LNCaP clone FGC (cell line): ENCODE measurements at regions not wholly inside any gene's neighbourhood (a gene's known extent, or its start where the extent isn't known, plus 50 kb on each side); places are given as distances from the start of the nearest gene placed in this dataset.

ENCODE experiments used
- DNase-seq: peaks from one replicate; pipeline ENCODE4 v3.0.0-alpha.2; 2011; ENCODE audit warnings: low read depth
- H3K4me3 ChIP-seq: 2 replicates; pipeline ENCODE4 v1.5.1; 2011; ENCODE audit warnings: mild to moderate bottlenecking, low read depth, low read length, control low read depth
- TF ChIP-seq, protein P1 (sequence below): IDR thresholded peaks from 2 replicates; pipeline ENCODE4 v1.5.1; 2012; ENCODE audit warnings: mild to moderate bottlenecking; ENCODE audit not compliant: control insufficient read depth, insufficient read depth; ENCODE audit errors: extremely low read depth

DNA sequence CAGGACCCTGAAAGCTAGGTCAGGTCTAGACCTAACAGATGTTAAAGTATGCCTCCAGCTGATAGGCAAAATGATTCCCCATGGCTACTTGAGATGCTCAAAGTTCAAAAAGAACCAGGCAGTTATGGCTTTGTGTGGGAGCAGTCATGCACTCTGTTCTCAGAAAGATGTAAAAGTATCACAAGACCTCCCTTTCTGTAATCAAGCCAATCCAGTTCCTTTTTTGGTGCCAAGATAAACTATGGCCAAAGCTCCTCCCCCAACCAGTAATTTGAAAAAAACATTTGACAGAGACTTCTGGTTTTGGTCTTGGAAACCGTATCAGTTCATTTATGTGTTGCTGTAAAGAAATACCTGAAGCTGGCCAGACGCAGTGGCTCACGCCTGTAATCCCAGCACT, 51.4 kb upstream of the XIST start:
- no peak overlapping the region for H3K4me3 ChIP-seq
- TF ChIP-seq, protein P1, sequence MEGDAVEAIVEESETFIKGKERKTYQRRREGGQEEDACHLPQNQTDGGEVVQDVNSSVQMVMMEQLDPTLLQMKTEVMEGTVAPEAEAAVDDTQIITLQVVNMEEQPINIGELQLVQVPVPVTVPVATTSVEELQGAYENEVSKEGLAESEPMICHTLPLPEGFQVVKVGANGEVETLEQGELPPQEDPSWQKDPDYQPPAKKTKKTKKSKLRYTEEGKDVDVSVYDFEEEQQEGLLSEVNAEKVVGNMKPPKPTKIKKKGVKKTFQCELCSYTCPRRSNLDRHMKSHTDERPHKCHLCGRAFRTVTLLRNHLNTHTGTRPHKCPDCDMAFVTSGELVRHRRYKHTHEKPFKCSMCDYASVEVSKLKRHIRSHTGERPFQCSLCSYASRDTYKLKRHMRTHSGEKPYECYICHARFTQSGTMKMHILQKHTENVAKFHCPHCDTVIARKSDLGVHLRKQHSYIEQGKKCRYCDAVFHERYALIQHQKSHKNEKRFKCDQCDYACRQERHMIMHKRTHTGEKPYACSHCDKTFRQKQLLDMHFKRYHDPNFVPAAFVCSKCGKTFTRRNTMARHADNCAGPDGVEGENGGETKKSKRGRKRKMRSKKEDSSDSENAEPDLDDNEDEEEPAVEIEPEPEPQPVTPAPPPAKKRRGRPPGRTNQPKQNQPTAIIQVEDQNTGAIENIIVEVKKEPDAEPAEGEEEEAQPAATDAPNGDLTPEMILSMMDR = no peak
- no peak for DNase-seq
